Endothelial cell of umbilical vein (primary cell): ENCODE measurements at regions not wholly inside any gene's neighbourhood (a gene's known extent, or its start where the extent isn't known, plus 50 kb on each side); places are given as distances from the start of the nearest gene placed in this dataset.
"Not testable (repeated sequence)": the region's sequence is repeated elsewhere in the genome, so short reads cannot be mapped to it uniquely, and the experiment has no call there.

Experiments
- EZH2 ChIP-seq: IDR thresholded peaks from 2 replicates; pipeline ENCODE4 v1.6.1; 2012; ENCODE audit warnings: borderline replicate concordance, low read depth, mild to moderate bottlenecking, moderate library complexity, low read length, inconsistent platforms; ENCODE audit not compliant: severe bottlenecking
- FOS ChIP-seq: IDR thresholded peaks from 2 replicates; pipeline ENCODE4 v1.6.1; 2011; ENCODE audit warnings: mild to moderate bottlenecking, low read length, moderate library complexity, borderline replicate concordance; ENCODE audit not compliant: insufficient read depth
- GATA2 ChIP-seq: IDR thresholded peaks from 2 replicates; pipeline ENCODE4 v1.7.0; 2011; ENCODE audit warnings: low read depth, mild to moderate bottlenecking, moderate library complexity, mixed read lengths, low read length; ENCODE audit not compliant: insufficient read length, insufficient read depth
- JUN ChIP-seq: IDR thresholded peaks from 2 replicates; pipeline ENCODE4 v1.6.1; 2011; ENCODE audit warnings: borderline replicate concordance, low read depth; ENCODE audit not compliant: insufficient read length, insufficient read depth
- MYC ChIP-seq: IDR thresholded peaks from one replicate; pipeline ENCODE4 v1.6.1; 2011; ENCODE audit warnings: mild to moderate bottlenecking, low read depth, low read length
- POLR2A ChIP-seq: IDR thresholded peaks from 2 replicates; pipeline ENCODE4 v1.6.1; 2012; ENCODE audit warnings: low read depth, mild to moderate bottlenecking, control low read depth, low read length
- POLR2AphosphoS5 ChIP-seq: IDR thresholded peaks from 2 replicates; pipeline ENCODE4 v1.6.1; 2012; ENCODE audit warnings: low read depth, mild to moderate bottlenecking, control low read depth, low read length, moderate library complexity; ENCODE audit not compliant: insufficient read depth
- TF ChIP-seq, protein P1 (sequence below), 2 donors: IDR thresholded peaks; 1 replicate in 1 of 2; 2 replicates in 1 of 2; pipeline ENCODE4 v1.5.1; 2011; ENCODE audit warnings: low read length in 2 of 2, mild to moderate bottlenecking in 2 of 2, moderate library complexity in 2 of 2, control low read depth in 1 of 2, inconsistent platforms in 1 of 2, low read depth in 1 of 2; ENCODE audit not compliant: insufficient read depth in 1 of 2; ENCODE audit errors: extremely low read depth in 1 of 2
- TF ChIP-seq, protein P2 (sequence below): IDR thresholded peaks from 2 replicates; pipeline ENCODE4 v1.6.1; 2011; ENCODE audit not compliant: insufficient read depth, insufficient read length

DNA sequence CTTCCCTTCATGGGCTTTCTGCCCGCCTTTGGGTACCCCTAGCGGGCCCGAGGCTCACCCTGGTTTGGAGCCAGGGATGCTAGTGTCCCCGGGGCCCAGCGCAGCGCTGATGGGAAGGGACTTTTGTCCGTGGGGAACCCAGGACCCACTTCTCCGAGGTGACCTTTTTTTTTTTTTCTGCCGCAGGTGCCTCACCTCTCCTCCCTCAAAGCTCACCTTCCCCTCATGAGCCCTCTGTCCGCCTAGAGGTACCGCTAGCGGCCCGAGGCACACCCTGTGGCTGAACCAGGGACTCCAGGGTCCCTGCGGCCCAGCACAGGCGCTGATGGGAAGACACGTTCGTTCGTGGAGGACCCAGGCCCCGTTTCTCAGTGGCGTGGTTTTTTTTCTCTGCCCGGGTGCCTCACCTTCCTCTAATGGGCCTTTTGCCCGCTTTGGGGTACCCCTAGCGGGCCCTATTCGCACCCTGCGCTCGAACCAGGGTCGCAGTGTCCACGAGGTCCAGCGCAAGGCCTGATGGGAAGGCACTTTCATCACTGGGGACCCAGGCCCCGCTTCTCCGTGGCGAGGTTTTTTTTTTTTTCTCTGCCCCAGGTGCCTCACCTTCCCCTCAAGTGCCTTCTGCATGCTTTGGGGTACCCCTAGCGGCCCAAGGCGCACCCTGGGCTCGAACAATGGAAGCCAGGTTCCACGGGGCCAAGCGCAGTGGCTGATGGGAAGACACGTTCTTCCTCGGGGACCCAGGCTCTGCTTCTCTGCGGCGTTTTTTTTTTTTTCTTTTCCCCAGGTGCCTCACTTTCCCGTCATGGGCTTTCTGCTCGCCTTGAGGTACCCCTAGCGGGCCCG is 1481.6 kb upstream of the TPTE start:
- TF ChIP-seq, protein P1, sequence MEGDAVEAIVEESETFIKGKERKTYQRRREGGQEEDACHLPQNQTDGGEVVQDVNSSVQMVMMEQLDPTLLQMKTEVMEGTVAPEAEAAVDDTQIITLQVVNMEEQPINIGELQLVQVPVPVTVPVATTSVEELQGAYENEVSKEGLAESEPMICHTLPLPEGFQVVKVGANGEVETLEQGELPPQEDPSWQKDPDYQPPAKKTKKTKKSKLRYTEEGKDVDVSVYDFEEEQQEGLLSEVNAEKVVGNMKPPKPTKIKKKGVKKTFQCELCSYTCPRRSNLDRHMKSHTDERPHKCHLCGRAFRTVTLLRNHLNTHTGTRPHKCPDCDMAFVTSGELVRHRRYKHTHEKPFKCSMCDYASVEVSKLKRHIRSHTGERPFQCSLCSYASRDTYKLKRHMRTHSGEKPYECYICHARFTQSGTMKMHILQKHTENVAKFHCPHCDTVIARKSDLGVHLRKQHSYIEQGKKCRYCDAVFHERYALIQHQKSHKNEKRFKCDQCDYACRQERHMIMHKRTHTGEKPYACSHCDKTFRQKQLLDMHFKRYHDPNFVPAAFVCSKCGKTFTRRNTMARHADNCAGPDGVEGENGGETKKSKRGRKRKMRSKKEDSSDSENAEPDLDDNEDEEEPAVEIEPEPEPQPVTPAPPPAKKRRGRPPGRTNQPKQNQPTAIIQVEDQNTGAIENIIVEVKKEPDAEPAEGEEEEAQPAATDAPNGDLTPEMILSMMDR (IDR thresholded peaks at IDR 0.05; ENCODE audit: extremely low read depth in 1 of 2, insufficient read depth in 1 of 2, low read depth in 1 of 2, low read length in 2 of 2), result not testable (repeated sequence)
- not testable (repeated sequence) for TF ChIP-seq POLR2AphosphoS5, EZH2, POLR2A, MYC, JUN, FOS, GATA2
- TF ChIP-seq, protein P2, sequence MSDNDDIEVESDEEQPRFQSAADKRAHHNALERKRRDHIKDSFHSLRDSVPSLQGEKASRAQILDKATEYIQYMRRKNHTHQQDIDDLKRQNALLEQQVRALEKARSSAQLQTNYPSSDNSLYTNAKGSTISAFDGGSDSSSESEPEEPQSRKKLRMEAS, result not testable (repeated sequence)
